HG03432 (cell line): ENCODE measurements at regions not wholly inside any gene's neighbourhood (a gene's known extent, or its start where the extent isn't known, plus 50 kb on each side); places are given as distances from the start of the nearest gene placed in this dataset.
"Not testable (repeated sequence)": the region's sequence is repeated elsewhere in the genome, so short reads cannot be mapped to it uniquely, and the experiment has no call there.

Source experiments
- ATAC-seq: cut with Tn5 transposase; IDR thresholded peaks from one replicate; pipeline ENCODE4 v1.9.1; 2021; ENCODE audit warnings: mild to moderate bottlenecking, moderate library complexity; ENCODE audit not compliant: unreplicated experiment

DNA sequence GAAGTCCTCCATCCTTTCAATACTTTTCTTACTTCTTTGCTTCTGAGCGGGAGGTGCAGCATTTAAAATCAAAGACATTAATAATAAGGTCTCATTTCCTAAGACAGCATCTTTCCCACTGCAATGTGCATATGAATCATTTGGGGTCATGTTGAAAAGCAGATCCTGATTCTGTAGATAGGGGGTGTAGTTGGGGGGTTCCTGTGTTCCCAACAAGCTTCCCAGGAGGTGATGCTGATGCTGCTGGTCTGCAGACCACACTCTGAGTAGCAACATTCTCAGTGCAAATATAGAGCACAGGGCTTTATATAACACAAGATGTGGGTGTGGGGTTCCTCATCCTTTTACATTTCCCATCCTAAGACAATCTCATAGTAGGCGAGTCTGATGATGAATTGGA, 126.5 kb upstream of the PALM2AKAP2 start:
- ATAC-seq, result no peak

GRCh38 chr9:109663978-109664377, 116.0 kb upstream of the PALM2AKAP2 start:
- not testable (repeated sequence) for ATAC-seq

DNA sequence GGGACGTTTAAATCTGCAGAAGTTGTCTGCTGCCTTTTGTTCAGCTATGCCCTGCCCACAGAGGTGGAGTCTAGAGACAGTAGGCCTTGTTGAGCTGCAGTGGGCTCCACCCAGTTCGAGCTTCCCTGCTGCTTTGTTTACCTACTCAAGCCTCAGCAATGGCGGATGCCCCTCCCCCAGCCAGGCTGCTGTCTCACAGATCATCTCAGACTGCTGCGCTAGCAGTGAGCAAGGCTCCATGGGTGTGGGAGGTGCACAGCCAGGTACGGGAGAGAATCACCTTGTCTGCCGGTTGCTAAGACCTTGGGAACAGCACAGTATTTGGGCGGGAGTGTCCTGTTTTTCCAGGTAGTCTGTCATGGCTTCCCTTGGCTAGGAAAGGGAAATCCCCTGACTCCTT, 114.3 kb upstream of the PALM2AKAP2 start:
- ATAC-seq, result not testable (repeated sequence)

- ATAC-seq, result no peak
Observed at GRCh38 chr9:109681301-109681700, 98.7 kb upstream of the PALM2AKAP2 start.

DNA sequence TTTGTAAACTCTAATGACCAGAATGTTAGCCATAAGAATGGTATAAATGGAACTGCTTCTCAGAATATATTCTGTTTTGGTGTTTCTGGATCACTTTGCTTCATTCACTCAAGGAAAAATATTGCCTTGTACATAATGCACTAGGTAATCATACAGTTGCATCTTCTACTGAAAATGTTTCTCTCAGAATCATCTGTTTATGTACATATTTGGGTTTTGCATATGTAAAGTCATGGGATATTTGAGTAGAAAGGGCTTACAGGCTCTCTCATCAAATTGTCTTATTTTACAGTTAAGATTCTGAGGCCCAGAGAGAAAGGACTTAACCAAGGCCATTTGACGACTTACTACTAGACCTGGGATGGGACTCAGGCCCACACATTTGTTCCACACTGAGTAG, 97.8 kb upstream of the PALM2AKAP2 start:
- no peak for ATAC-seq

DNA sequence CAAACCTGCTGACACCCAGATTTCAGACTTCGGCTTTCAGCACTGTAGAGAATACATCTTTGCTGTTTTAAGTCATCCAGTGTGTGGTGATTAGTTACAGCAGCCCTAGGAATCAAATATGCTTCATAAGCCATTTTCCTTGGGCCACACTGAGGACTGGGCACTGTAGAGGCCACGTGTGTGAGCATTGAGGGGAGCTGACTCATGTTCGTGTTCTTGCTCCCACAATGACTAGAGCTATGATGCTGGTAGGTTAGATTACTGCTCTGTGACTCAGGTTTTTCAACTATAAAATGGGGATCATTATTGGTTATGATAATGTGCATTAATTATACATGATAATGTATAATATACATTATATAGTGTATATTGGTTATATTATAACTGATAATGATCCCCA, 96.5 kb upstream of the PALM2AKAP2 start:
- no peak for ATAC-seq

GRCh38 chr9:109689701-109690100, 90.3 kb upstream of the PALM2AKAP2 start:
- ATAC-seq, result no peak

DNA sequence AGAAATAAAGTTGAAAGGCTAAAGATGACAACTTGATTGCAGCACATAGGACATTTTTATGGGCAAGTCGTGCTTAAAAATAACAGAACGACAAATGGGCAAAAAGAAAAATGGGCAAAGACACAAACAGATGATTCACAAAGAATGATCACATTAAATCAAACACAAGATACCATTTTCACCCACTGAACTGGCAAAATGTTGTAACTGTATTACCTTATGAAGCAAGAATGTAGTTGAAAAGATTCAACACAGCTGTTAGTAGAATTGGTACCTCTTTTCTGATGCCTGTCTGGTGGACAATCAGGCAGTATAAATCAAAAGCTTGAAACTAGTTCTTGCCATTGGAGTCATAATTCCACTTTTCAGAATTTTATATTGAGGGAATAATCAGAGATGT, 81.0 kb upstream of the PALM2AKAP2 start:
- ATAC-seq, result no peak

GRCh38 chr9:109704546-109704945, 75.5 kb upstream of the PALM2AKAP2 start:
- no peak for ATAC-seq

DNA sequence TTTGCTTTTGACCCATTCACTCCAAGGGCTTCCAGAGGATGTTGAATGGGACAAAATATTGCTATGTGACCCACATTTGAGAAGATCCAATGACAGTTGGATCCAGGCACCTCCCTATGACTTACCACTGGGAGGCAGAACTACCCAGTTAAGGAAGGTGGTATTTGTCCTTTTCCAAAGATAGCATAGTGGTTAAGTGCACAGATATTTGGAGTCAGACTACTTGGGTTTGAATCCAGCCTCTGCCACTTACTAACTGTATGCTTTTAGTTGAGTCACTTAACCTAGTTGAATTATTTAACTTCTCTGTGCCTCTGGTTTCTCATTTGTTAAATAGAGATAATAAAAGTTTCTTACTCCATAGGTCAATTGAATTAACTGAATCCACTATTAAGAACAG, 74.5 kb upstream of the PALM2AKAP2 start:
- no peak for ATAC-seq

DNA sequence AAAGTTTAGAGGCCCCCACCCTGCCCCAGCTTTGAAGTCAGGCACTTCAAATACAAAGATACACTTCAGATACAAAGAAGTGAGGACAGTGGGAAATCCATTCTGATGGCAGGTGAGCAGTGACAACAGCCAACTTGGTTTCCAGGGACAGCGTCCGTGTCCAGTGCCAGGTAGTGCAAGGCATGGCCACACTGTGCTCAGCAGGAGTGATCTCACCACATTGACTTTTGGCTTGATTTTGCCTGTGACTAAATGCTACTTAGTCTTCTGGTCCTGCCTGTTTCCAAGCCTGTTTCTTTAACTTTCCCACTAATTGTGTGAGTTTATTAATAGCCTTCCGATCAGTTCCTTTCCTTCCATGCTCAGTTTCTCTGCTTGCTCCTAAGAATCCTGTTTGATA, 72.6 kb upstream of the PALM2AKAP2 start:
- ATAC-seq, result no peak

GRCh38 chr9:109708451-109708945, 71.5 kb upstream of the PALM2AKAP2 start:
- ATAC-seq, result no peak

DNA sequence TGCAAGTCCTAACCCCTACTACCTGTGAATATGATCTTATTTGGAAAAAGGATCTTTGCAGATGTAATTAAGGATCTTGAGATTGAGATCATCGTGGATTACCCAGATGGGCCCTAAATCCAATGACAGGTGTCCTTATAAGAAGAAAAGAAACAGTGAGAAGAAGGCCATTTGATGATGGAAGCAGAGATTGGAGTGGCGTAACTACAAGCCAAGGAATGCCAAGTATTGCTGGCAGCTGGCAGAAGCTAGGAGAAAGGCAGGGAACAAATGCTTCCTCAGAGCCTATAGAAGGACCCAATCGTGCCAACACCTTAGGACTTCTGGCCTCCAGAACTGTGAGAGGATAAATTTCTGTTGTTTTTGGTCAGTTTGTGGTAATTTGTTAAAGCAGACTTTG, 70.1 kb upstream of the PALM2AKAP2 start:
- no peak for ATAC-seq

- ATAC-seq, result no peak
Observed at GRCh38 chr9:109710830-109711229, 69.2 kb upstream of the PALM2AKAP2 start.

GRCh38 chr9:109715344-109715743, 64.7 kb upstream of the PALM2AKAP2 start:
- no peak for ATAC-seq

GRCh38 chr9:109716631-109717030, 63.4 kb upstream of the PALM2AKAP2 start:
- no peak for ATAC-seq

DNA sequence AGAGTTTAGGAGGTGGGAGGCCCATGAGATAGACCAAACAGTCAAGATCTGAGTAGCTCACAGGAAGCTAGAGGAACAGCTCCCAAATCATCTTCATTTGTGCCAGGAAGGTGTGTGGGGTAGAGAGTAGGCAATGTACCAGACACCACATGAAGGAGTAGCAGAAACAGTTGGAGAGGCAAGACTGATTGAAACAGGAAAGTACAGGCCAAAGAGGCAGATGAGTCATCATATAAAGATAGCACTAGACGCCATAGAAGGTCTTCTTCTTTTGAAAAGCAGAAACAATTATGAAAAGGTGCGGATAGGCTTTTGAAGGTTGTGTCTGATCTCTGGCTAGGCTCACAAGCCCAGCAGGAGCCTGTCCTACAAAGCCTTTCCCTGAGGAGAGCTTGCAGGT, 62.7 kb upstream of the PALM2AKAP2 start:
- no peak for ATAC-seq

DNA sequence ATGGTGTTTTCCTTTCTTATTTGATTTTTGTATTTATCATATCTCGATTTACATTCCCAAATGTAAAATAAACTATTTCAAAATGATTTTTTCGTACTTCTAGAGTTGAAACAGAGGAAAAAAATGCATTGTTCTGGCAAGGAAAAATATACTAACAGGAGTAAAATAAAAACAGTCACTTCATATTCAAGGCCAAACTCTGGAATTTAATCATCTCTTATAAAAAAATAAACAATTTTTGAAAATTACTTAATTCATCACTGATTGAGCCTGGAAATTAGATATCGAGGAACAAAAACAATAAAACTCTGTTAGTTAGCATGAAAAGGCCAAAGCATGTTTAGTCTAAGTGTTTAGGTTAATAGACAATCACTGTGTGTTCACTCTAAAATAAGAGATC, 61.1 kb upstream of the PALM2AKAP2 start:
- ATAC-seq, result no peak

- no peak for ATAC-seq
Observed at GRCh38 chr9:109721001-109721400, 59.0 kb upstream of the PALM2AKAP2 start.

- no peak for ATAC-seq
Observed at GRCh38 chr9:109722007-109722406, 58.0 kb upstream of the PALM2AKAP2 start.

- no peak for ATAC-seq
Observed at GRCh38 chr9:109723781-109724180, 56.2 kb upstream of the PALM2AKAP2 start.

DNA sequence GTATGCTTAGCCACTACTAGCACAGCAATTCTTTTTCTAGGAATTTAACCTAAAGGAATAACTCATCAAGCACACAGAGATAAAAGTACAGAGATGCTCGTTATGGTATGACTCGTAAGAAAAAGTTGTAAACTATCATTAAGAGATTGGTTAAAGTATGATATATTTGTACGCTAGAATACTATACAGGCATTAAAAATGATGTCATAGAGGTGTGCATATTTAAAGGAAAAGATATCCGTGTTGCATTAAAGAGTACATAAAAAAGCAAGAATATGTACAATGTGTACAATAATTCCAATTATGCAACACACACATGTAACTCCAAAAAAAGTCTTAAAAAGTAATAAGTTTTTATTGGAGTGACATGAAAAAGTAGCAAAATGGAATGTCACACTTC, 54.5 kb upstream of the PALM2AKAP2 start:
- ATAC-seq, result no peak

- ATAC-seq, result no peak
Observed at GRCh38 chr9:109726119-109726518, 53.9 kb upstream of the PALM2AKAP2 start.
